ENCODE measurements at regions not wholly inside any gene's neighbourhood (a gene's known extent, or its start where the extent isn't known, plus 50 kb on each side); places are given as distances from the start of the nearest gene placed in this dataset.
"Not testable (repeated sequence)": the region's sequence is repeated elsewhere in the genome, so short reads cannot be mapped to it uniquely, and the experiment has no call there.

DNA sequence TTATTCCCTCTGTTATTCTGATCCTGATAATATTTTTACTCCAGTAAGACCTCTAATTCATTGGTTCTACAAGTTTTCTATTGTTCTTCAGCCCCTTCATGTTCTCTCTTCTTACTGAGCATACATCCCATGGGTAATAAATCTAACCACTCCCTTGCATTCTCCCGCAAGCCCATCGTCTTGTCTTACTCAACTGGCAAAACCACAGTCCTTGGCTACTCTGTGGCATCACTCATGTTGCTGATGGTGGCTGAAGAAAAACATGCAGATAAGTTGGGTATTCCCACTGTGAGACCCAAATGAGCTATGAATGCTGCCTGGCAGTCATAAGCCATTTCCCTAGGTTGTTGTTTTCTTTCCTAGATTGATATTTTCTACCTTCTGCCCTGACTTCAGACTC lies 402.2 kb upstream of the AADAT start:
- H3K27me3 ChIP-seq, result no peaks in the 10 kb centered on the region
- no peak for TF ChIP-seq POLR2A (IDR thresholded peaks at IDR 0.05)
- TF ChIP-seq POLR2AphosphoS5 (IDR thresholded peaks at IDR 0.05; ENCODE audit: insufficient read depth in 1 of 2, low read depth in 1 of 2), result no peak

DNA sequence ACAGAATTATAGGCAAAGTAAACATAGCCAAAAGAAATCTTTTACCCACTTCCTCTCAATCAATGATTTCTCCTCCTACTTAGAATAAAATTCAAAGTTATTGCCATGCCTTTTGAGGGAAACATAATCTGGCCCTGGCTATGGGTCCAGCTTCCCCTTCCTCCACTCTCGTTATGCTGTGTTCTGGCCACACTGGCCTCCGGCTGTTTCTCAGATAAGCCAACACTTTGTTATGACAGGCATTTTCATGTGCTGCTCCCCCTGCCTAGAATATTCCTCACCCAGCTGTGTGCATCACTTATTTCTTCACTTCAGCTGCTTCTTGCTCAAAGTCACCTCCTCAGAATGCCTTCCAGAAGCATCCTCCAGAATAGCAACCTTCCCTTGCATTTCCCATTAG lies 386.6 kb upstream of the AADAT start:
- no peak for TF ChIP-seq POLR2A (IDR thresholded peaks at IDR 0.05)
- Histone ChIP-seq H3K4me1 (no peaks in the 10 kb centered on the region), H3K27me3 (no peaks in the 10 kb centered on the region), H3K4me3 (no peak overlapping the region), H3K36me3 (no peaks in the 10 kb centered on the region), H3K9me3 (no peaks in the 10 kb centered on the region), H3K27ac (no peak overlapping the region)
- intact Hi-C loops (cut with DNase I), result no loop called here
- no peak for DNase-seq (ENCODE audit: extremely low spot score in 2 of 2)

More for the DNA sequence above, 402.2 kb upstream of the AADAT start:
- Histone ChIP-seq H3K36me3 (no peaks in the 10 kb centered on the region), H3K9me3 (no peaks in the 10 kb centered on the region), H3K4me3 (no peak overlapping the region), H3K27ac (no peak overlapping the region), H3K4me1 (no peaks in the 10 kb centered on the region)
- intact Hi-C loops (cut with DNase I), result no loop called here
- DNase-seq (ENCODE audit: extremely low spot score in 2 of 2), result no peak

DNA sequence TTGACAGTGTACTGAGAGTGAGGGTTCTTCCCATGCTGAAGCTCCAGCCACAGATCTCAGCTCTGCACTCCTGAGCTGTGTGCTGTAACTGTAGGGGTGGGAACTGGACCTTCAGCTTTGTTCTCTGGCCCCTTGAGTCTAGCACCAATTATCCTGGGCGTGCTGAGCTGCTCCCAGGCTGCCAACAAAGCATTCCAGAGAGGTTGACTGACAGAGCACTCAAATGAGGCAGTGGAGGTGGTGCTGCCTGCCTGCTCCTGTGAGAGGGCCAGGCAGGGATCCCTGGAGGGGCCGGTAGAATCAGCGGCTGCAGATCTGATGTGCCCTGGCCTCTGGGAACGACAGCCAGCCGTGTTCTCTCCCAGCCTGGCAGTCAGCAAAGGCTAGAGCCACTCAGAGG lies 375.7 kb upstream of the AADAT start:
- H3K9me3 ChIP-seq, result no peaks in the 10 kb centered on the region
- H3K36me3 ChIP-seq, result no peaks in the 10 kb centered on the region
- H3K27me3 ChIP-seq, result no peaks in the 10 kb centered on the region
- no peak overlapping the region for H3K27ac ChIP-seq
- TF ChIP-seq POLR2A (IDR thresholded peaks at IDR 0.05) (no peak), POLR2AphosphoS5 (IDR thresholded peaks at IDR 0.05; ENCODE audit: insufficient read depth in 1 of 2, low read depth in 1 of 2) (no peak)
- TF ChIP-seq, protein P1, sequence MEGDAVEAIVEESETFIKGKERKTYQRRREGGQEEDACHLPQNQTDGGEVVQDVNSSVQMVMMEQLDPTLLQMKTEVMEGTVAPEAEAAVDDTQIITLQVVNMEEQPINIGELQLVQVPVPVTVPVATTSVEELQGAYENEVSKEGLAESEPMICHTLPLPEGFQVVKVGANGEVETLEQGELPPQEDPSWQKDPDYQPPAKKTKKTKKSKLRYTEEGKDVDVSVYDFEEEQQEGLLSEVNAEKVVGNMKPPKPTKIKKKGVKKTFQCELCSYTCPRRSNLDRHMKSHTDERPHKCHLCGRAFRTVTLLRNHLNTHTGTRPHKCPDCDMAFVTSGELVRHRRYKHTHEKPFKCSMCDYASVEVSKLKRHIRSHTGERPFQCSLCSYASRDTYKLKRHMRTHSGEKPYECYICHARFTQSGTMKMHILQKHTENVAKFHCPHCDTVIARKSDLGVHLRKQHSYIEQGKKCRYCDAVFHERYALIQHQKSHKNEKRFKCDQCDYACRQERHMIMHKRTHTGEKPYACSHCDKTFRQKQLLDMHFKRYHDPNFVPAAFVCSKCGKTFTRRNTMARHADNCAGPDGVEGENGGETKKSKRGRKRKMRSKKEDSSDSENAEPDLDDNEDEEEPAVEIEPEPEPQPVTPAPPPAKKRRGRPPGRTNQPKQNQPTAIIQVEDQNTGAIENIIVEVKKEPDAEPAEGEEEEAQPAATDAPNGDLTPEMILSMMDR (IDR thresholded peaks at IDR 0.05), result no peak
- intact Hi-C loops (cut with DNase I), result no loop called here
- H3K4me1 ChIP-seq, result no peaks in the 10 kb centered on the region
- no peak overlapping the region for H3K4me3 ChIP-seq
- DNase-seq (ENCODE audit: extremely low spot score in 2 of 2), result no peak

DNA sequence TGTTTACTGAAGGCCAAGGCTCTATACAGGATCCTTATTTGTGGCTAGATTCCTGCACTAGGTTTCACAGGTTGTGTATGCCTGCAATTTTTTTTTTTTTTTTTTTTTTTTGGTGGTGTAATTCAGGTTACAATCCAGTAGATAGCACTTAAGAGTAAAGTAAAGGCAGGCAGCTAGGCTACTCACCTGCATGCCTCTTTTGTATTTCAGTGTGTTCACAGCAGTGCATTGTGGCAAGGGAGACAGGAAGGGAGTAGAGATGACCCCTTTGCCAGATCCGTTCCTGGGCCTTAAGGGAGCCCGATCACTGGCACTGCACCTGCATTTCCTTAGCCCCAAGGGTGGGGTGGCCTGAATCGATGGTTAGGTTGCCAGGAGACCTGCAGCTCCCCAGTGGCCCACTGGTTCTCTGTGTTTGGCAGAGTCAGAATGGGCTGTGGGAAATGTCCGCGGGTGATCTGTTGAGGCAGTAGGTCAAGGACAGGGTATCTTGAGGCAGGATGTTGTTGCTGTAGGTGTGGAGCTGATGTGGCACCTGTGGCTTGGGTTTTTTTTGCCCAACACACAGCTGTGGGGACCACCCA lies 374.9 kb upstream of the AADAT start:
- DNase-seq (ENCODE audit: extremely low spot score in 2 of 2), result no peak
- H3K4me1 ChIP-seq, result no peaks in the 10 kb centered on the region
- TF ChIP-seq, protein P1 (IDR thresholded peaks at IDR 0.05), result no peak
- H3K36me3 ChIP-seq, result no peaks in the 10 kb centered on the region
- H3K9me3 ChIP-seq, result no peaks in the 10 kb centered on the region
- no peak overlapping the region for H3K27ac ChIP-seq
- H3K27me3 ChIP-seq, result no peaks in the 10 kb centered on the region
- no peak overlapping the region for H3K4me3 ChIP-seq
- intact Hi-C loops (cut with DNase I), result no loop called here

DNA sequence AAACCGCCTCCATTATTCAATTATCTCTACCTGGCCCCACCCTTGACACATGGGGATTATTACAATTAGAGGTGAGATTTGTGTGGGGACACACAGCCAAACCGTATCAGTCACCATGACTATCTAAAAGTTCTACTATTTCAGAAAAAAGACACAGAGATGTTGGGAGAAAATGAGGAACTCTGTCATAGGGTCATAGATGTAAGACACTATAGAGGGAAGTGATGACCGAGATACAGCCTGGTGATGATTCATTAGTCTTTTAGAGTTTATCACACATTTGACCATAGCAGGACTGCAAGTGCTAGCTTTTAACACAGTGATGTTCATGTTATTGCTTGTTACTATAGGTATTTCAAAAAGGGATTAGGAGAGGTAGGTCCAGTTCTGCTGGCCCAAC lies 357.0 kb upstream of the AADAT start:
- no peak for DNase-seq (ENCODE audit: extremely low spot score in 2 of 2)
- Histone ChIP-seq H3K27me3 (no peaks in the 10 kb centered on the region), H3K4me3 (no peak overlapping the region), H3K36me3 (no peaks in the 10 kb centered on the region), H3K4me1 (no peaks in the 10 kb centered on the region), H3K9me3 (no peaks in the 10 kb centered on the region), H3K27ac (no peak overlapping the region)
- intact Hi-C loops (cut with DNase I), result no loop called here
- no peak for TF ChIP-seq POLR2A (IDR thresholded peaks at IDR 0.05)
- no peak for TF ChIP-seq POLR2AphosphoS5 (IDR thresholded peaks at IDR 0.05; ENCODE audit: insufficient read depth in 1 of 2, low read depth in 1 of 2)
- TF ChIP-seq, protein P1 (IDR thresholded peaks at IDR 0.05), result no peak

DNA sequence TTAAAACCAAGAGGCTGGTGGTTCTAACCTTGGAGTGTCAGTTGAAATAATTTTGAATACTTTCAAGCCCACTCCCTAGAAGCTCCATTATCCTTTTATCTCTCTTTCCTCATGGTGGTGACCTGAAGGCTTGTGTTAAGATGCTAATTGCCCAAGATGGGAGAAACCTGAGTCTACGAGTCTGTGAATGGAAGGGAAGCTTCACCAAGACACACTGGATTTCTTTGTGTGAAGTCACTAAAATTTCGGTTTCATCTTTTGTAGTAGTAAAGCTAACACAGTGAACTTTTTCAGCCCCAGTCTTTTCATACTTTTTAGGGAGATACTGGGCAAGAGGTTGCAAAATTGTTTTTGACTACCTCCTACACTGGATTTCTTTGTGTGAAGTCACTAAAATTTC lies 351.4 kb upstream of the AADAT start:
- H3K27ac ChIP-seq; H3K4me1 ChIP-seq; intact Hi-C loops (cut with DNase I); H3K9me3 ChIP-seq; H3K4me3 ChIP-seq; DNase-seq (ENCODE audit: extremely low spot score in 2 of 2); H3K36me3 ChIP-seq; H3K27me3 ChIP-seq: not testable (repeated sequence)

DNA sequence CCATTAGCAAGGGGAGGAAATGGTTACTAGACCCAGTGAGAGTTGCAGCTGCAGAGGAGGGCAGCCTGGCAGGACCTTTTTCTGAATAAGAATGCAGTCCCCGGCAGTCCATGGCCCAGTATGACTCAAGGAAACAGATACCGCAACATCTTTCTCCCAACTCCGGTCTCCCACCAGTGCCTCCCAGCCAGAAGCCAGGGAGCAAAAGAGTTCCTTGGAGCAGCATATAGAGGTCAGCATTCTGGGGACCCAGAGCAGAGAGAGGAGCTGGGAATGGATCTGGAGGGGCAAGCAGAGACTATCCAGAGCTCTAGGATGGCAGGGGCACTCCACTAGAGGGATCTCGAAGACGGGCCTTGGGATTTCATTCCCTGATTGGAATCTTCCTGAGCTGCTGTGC lies 339.2 kb upstream of the AADAT start:
- DNase-seq (ENCODE audit: extremely low spot score in 2 of 2), result no peak
- Histone ChIP-seq H3K4me3 (no peak overlapping the region), H3K36me3 (no peaks in the 10 kb centered on the region), H3K4me1 (no peaks in the 10 kb centered on the region), H3K27ac (no peak overlapping the region), H3K9me3 (no peaks in the 10 kb centered on the region), H3K27me3 (no peaks in the 10 kb centered on the region)
- TF ChIP-seq, protein P1 (IDR thresholded peaks at IDR 0.05), result no peak
- no peak for TF ChIP-seq POLR2A (IDR thresholded peaks at IDR 0.05)
- no peak for TF ChIP-seq POLR2AphosphoS5 (IDR thresholded peaks at IDR 0.05; ENCODE audit: insufficient read depth in 1 of 2, low read depth in 1 of 2)
- intact Hi-C loops (cut with DNase I), result no loop called here
